Endothelial cell of umbilical vein (primary cell): ENCODE measurements at regions not wholly inside any gene's neighbourhood (a gene's known extent, or its start where the extent isn't known, plus 50 kb on each side); places are given as distances from the start of the nearest gene placed in this dataset.

ENCODE experiments used
- EZH2 ChIP-seq: IDR thresholded peaks from 2 replicates; pipeline ENCODE4 v1.6.1; 2012; ENCODE audit warnings: borderline replicate concordance, low read depth, mild to moderate bottlenecking, moderate library complexity, low read length, inconsistent platforms; ENCODE audit not compliant: severe bottlenecking
- POLR2A ChIP-seq: IDR thresholded peaks from 2 replicates; pipeline ENCODE4 v1.6.1; 2012; ENCODE audit warnings: low read depth, mild to moderate bottlenecking, control low read depth, low read length

DNA sequence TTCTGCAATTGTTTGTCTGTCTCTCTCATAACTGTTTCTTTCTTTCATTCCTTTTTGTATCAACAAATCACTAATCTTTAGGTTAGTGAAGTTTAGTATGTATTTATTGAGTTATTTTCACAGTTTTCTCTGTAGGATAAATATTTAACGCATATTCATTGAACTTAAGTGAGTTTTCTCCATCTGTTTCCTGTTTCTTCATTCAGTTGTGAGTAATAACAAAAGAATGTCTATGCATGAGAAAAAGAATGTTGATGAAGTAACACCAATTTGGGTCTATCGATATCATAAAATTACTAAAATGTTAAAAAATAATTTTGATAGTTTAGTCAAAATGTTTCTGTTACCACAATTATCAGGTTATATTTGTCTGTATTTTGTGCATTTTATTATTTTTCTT is 948.0 kb downstream of the DSC3 start:
- TF ChIP-seq EZH2: no peak
- TF ChIP-seq POLR2A: no peak
